Medulla oblongata (tissue), 1 donor: ENCODE measurements at regions not wholly inside any gene's neighbourhood (a gene's known extent, or its start where the extent isn't known, plus 50 kb on each side); places are given as distances from the start of the nearest gene placed in this dataset.
A peak's percentile ranks its signal among the peaks of the same experiment; 100 is the strongest.

ENCODE experiments used
- DNase-seq: peaks from one replicate; pipeline ENCODE4 v3.0.0-alpha.2; 2015; ENCODE audit errors: extremely low spot score

- no peak for DNase-seq
These were observed 697.6 kb upstream of the CXADR start for GRCh38 chr21:16815243-16815642.

- no peak for DNase-seq
These were observed 691.3 kb upstream of the CXADR start for GRCh38 chr21:16821588-16821987.

DNA sequence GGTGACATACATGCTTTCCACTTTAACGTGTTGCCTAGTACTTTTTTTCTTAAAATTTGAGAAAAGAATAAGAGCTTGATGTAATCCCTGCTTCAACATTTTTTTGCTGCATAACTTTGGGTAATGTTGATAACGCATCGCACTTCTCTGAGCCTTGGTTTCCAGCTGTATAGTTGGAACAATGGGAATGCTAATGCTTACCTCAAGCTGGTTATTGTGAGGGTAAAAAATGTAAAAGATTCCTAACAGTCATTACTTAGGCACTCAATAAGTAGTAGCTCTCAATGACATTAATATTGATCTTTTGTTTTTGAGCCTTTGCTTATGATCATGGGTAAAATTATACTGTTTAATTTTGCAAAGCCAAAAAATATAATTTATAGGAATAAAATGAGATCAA, 683.3 kb upstream of the CXADR start:
- DNase-seq = no peak

GRCh38 chr21:16832791-16833190, 680.1 kb upstream of the CXADR start:
- DNase-seq = no peak

GRCh38 chr21:16834791-16835190, 678.1 kb upstream of the CXADR start:
- no peak for DNase-seq

DNA sequence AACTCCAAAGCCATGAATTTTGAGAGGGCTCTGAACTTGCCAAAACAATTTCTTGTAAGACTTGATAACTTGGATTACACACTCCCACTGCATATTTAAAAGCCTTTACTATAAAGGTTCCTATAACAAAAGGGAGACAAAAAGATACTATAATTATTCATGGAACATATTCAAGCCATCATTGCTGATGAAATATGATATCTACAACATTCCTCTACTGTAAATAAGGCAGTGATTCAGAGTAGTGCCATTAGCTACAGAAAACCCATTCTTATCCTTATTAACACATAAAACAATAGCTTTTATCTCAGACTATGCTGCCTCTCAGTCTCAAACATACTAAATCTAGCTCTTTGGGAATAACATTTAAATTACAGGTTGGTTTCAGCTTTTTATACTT, 675.5 kb upstream of the CXADR start:
- DNase-seq = no peak

DNA sequence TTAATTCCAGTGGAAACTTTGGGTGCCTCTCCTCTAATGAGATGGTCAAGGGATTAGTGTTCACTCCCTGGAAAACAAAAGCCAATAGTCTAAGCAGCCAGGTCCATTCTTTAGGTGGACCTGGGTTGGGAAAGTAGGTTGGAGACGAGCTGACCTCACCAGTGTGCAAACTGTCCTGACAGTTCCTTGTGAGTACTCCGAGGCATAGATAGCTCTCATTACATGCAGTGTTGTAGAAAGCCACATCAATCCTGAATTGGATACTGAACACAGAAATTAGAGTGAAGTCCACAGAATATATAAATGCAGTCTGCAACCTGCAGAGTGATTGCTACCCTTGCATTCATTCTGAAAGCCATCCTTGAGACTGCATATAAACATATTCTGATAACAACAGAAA, 675.1 kb upstream of the CXADR start:
- DNase-seq = no peak

DNA sequence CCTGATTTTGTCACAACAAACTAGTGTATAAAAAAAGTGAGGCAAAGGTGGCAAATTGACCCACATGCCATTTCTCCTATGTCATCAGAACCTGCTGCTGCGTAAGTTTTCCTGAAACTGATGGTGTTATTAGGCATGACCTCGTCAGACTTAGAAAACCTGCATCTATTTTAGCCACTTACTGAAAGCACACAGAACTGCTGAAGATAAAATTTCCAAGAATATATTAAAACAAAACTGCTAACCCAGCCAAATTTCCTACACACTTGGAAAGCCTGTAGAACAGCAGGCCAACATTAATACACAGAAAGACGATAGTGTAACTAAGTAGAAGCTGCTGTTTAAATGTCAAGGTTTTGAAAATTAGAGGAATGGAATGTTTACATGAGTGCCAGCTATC, 674.5 kb upstream of the CXADR start:
- no peak for DNase-seq

DNA sequence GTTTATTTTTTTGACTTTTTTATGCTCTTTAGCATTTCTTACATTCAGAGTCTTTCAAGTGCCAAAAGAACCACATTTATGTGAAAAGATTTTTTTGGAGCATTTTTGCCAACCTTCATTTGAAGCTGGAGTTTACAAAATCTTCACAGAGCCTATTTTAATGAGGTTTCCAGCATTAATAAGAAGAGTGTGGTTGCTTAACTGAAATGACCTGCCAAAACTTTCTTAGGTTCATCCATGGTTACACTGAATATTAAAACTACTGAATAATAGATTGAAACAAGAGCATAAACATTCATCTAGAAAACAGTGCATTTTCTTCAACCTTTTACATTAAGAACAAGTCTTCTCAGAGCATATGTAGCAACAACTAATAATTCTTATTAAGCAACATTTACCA, 672.3 kb upstream of the CXADR start:
- DNase-seq = no peak

DNA sequence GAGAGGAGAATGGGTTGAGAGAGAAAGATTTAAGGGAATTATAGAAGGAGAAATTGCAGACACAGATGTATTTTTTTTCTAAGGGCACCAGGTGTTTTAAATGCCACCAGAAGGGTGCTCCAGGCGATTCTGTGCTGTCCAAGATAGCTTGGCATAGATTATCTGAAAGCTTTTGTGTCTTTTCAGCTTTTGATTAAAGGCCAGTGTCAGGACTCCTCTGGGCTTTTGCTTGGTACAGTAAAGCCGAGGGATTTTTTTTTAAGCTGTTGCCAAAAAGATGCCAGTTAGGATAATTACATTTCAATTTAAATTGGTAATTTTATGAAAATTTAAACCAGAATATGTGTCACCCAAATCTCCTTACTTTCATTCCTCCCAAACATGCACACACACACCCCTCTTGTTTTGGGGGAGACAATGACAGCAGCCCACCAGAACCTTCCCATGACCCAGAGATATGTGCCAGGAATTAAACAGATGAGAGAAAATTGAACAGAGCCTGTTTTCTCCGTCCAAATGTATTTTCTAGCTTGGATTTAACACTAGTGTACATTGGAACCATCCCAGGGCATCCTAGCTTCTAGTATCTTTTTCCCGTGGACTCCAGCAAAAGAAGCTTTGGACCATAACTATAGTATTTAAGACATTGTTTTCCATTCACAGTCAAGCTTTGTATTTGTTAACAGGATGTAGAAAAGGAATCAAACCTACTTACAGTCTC, 670.7 kb upstream of the CXADR start:
- no peak for DNase-seq

DNA sequence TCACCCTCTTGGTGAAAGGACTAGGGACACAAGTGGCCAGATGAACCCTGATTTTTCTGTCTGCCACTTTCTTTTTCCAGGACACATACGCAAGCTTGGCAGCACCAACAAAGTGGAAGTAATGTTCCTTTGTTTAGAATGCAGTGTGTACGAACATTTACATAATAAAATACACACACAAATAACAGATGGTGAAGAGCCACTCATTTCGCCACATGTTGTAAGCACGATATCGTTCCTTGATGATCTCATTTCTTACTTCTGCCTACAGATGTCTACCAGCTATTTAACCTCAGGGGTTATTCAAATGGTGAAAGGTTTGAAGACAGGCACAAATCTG, 670.2 kb upstream of the CXADR start:
- peak; percentile 33 for DNase-seq

- no peak for DNase-seq
These were observed 665.6 kb upstream of the CXADR start for GRCh38 chr21:16847211-16847610.

DNA sequence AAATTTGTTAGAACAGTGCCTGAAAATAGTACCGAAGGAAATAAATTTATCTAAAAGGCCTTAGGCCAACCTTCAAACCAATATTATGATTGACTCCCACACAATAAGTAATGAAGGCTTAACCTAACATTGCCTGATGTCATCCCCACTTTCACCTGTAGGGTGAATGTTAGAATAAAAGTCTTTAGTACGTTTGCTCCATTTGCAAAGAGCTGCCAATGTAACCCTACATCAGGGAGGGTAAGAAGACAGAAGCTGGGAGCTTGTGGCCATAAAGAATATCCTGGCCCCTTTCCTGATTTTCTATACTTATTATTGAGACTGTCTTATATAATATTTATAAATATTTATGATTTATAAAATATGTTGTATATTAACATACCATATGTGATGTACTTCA, 661.8 kb upstream of the CXADR start:
- DNase-seq = no peak

- DNase-seq = no peak
These were observed 657.6 kb upstream of the CXADR start for GRCh38 chr21:16855164-16855667.

- DNase-seq = no peak
These were observed 649.4 kb upstream of the CXADR start for GRCh38 chr21:16863362-16863905.

DNA sequence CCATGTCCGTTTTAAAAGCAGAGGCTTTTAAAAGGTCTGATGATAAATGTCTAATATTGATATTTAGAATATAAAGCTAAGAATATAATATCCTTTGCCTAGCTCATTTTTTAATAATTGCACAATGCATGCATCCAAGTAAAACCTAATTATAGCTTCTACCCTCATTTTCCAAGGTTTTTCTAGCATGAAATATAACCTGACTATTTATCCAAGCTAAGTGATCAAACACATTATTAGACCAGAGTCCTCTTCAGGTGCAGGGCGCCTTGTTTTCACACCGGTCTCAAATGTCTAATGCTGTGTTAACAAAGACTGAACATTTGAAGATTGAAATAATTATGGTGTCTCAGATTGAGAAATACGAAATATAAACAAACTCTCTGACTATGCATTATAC, 648.9 kb upstream of the CXADR start:
- DNase-seq = no peak

- DNase-seq = no peak
These were observed 647.2 kb upstream of the CXADR start for GRCh38 chr21:16865632-16866031.

DNA sequence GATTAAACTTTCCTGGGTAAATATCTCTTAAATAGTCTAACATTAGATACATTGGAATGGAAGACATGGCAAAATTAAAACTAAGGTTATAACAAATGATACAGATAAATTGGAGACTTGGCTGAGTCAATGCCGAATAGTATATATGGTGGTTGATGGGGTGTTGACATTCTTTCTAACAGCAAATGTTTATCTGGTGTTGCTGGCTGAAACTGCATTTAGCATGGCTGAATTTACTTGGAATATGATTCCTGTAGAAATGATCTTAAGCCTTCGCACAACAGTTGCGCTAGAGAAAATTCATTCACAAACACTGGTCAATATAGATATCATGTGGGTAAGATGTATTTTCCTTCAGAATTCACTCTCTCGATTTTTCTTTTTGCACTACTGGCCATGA, 646.0 kb upstream of the CXADR start:
- DNase-seq = no peak

- no peak for DNase-seq
These were observed 642.7 kb upstream of the CXADR start for GRCh38 chr21:16870103-16870502.

DNA sequence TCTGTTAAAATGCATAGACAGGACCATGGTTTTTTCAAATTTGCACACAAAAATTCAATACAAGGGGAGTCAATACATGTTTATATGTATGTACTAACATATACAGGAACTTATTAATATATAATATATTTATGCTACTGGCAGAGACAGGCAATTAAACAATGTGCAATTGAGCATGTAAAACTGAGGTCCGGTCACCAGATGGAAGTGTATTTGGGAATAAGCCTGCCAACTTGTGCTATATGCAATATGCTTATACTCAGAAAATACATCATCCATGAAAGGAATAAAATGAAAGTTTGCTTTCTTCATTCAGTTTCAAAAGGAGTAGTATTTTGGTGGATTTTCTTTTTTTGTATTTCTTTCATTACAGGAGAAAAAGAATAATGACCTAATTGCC, 640.2 kb upstream of the CXADR start:
- no peak for DNase-seq

DNA sequence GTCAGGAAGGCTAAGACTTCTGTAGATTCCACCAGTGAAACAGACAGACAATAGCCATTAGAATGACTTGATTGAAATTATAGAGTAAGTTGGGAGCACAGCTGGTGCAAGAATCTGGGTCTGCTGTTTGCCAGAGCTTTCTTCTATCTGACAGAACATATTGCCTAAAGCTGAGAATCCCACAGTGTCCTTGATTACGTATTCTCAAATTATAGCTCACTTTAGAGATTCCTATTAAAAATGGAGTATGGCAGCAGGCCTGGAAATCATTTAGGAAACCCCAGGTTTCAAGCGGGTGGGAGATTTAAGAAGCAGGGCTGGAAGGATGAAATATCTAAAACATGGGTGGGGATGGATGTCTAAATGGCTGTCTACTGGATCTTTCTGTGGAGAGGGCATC, 639.7 kb upstream of the CXADR start:
- no peak for DNase-seq

DNA sequence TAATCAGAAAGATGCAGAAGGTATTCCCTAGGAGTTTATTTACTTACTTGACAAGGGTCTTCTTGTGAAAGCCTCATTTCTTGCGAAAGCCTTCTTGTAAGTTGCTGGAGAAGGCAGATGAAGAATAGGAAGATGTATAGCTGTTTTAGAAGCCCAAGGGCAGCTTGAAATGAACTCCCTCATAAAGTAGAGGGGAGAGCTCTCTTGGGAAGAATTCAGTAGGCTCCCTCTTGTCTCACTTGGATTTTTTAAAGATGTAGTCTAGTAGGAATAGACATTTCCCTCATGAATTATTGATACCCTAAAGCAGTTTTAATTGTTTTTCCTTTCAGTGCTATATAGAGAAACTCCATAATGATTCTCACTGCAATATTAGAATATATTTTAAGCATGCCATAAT, 639.2 kb upstream of the CXADR start:
- DNase-seq = no peak

DNA sequence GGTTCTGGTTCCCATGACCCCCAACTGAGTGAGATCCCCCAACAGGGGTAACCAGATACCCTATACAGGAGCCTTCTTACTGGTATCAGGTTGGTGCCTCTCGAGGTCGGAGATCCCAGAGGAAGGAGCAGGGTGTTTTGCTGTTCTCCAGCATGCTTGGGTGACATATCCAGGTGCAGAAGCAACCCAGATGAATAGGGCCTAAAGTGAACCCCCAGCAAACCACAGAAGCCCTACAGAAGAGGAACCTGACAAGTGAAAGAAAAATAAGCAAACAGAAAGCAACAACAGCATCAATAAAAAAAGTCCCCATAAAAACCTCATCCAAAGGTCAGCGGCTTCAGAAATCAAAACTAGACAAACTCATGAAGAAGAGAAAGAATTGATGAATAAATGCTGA, 633.4 kb upstream of the CXADR start:
- no peak for DNase-seq

DNA sequence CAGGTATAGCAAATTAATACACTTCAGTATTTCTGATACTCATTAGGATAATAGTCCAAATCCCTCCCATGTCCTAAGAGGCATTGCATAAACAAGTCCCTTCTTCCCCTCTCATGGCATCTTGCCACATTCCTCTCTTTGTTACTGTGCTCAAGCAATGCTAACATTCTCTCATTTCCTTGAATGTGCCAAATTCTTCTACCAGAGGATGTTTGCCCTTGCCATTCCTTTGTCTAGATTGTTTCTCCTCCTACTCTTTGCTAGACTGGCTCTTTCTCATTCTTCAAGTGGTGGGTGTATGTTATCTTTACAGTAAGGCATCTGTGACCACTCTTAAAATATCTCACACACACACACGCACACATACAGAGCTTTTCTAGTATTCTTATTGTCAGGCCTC, 621.0 kb upstream of the CXADR start:
- peak; percentile 18 for DNase-seq
